HG03060 (cell line): ENCODE measurements at regions not wholly inside any gene's neighbourhood (a gene's known extent, or its start where the extent isn't known, plus 50 kb on each side); places are given as distances from the start of the nearest gene placed in this dataset.

Experiments used
- ATAC-seq: cut with Tn5 transposase; IDR thresholded peaks from one replicate; pipeline ENCODE4 v1.9.1; 2021; ENCODE audit warnings: low read depth, moderate number of reproducible peaks; ENCODE audit not compliant: unreplicated experiment

DNA sequence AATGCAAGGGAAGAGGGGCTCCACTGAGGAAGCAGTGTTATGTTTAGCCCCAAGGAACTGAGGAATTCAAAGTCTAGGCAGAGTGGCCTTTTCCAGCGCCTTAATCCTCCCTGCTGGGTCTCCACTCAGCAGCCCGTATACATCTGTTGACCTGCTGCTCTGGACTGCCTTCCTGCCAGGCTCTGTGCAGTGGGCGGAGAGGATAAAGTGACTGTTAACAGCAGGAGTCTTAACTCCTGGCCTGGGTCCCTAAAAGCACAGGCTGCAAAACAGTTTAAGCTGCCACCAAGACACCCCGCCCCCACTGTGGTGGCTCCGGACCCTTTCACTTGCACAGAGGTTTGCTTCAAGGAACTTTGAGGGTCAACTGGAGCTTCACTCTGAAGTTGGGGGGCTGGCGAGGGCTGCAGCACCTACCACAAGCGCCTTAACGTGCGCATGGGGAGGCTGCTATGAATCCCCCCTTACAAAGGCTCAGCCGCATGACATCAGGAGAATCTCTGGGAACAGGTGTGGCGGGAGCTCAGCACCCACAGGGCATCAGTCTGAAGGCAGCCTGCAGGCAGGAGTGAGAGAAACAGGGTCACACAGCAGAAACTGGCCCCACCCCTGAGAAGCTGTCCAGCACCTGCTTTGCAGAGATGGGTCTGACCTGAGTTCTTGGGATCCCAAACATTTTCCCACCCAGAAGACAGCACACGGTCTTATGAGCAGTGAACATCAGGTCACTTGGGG, 358.2 kb upstream of the GATB start:
- no peak for ATAC-seq

DNA sequence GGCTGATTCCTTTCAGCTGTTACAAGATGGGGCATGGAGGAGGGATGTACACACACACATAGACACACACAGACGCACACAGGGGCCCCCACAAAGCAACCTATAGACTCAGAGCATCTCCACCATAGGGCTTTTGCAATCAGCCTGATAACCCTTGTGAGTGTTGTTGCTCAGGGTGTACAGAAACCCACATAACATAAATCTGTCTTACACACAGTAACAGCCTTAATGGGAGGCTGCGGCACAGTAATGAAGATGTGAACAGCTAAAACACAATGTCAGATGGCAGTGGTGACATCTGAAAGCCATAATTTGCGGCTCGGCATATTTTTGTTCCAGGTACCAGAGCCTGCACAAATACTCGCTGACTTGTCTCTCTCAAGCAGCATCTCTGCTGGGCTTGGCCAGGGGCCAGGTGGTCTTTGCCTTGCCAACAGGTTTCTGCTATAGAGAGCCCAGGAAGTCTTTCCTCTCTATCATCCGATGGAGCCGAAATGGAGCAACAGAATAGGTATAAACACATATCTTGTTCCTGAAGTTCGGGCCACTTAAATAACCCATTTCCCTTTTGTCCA, 357.2 kb upstream of the GATB start:
- ATAC-seq: no peak

DNA sequence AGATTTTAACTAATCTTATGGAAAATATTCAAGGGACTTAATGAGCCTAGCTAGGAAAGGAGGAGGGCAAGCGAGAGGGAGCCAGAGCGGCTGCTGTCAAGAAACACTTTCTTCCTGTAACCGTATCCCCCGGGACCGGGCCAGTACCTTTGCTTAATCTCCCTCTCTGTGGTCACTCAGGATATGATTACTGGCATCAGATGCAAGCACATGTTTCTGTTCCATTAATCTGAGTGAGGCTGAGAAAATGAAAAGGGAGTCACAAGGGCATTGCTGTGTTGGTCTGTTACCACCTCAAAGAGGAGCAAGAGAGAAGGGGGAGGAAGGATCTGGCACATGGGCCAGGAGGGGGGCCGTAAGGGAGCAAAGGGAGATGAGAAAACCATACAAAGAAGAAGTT, 356.7 kb upstream of the GATB start:
- ATAC-seq: no peak

DNA sequence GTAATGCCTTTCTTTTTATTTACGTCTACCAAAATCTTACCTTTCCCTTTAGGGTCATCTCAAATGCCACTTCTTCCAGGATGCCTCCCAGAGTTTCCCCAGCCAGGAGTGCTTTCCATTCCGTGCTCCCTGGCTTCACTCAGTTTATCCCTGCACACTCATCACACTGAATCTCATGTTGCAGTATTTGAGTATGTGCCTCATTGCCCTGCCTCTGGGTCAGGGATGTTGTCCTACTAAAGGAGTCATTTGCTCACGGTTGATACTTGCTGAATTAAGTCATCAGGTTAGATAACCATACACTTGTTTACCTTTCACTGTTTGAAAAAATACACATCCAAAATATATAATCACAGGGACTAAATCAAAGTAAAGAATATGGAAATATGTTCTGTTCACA, 356.2 kb upstream of the GATB start:
- no peak for ATAC-seq

DNA sequence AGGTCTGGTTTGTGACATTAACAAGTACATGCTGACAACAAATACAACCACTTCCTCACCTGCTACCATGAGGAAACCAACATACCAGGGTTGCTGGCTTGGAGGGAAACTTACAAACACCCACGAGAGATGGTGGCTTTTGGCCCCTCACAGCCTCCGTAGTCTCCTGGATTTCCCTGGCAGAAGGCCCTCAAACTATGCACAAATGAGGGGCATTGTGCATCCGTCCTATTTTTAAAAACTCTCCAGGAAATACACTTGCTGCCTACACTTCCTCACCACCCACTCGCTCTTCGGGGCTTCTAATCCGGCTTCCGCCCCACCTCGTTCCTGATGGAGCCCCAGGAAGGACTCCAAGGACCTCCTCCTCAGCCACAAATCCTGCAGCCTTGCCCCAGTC, 355.0 kb upstream of the GATB start:
- ATAC-seq: no peak

DNA sequence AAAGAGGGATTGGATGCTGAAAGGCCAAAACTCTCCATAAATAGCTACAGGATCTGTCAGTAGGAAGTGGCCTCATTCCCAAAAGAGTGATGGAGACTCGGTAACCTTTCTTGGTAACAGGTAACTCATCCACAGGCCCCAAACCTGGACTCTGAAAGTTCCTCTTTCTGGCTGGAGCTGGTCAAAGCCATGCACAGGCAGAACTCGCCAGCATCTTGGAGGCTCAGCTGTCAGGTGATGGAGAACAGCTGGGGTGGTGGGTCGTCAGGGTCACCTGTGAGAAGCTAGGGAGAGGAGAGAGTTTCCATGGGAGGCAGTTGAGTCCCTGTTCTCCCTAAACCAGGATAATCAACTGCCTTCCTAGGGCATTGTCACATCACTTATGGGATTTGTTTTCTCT, 354.3 kb upstream of the GATB start:
- no peak for ATAC-seq

DNA sequence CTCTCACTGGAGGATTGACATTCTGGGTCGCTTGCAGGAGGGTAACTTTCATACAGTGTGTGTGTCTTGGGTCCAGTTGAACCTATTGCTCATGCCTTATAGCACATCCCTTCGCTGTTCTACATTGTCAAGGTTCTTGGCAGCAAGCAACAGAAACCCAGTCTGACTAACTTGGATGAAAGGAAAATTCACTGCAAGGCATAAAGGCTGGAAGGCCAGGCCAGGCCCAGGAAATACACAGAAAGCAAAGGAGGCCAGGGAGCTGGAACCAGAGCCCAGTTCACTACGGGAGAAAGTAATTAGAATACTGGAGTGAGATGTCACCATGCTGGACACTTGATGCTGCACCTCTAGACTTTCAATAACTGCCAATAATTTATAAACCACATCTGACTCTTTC, 353.8 kb upstream of the GATB start:
- no peak for ATAC-seq

DNA sequence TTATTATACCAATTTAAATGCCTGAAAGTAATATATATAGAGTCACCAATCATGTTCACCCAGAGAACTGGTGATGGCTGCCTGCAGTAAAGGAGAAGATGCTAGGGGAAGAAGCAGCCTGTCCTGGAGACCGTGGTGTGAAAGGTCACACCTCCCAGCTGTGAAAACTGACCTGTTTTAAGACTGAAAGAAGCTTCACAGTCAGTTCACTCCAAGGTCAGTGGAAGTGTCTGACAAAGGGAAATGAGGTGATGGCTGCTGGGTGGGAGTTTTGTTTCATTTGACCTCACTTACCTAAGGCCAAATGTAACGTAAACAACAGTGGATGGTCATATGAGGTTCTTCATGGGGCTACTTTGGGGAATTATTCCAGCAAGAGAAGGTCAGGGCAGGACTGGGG, 352.1 kb upstream of the GATB start:
- ATAC-seq: no peak

DNA sequence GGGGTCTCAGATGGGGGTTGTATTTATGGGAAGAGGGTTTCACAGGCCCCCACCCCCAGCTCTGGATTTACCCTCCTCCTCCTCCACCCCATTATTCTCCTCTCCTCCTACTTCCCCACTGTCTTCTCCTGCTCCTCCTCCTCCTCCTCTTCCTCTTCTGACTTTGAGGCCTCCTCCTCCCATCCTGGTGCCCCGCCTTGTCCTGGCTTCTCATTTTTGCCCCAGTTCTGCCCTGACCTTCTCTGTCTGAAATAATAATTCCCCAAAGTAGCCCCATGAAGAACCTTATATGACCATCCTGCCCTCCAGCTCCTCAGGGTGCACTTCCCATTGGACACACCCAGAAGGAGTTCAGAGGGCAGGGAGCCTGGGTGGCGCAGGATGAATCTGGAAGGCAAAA, 351.4 kb upstream of the GATB start:
- ATAC-seq: no peak

DNA sequence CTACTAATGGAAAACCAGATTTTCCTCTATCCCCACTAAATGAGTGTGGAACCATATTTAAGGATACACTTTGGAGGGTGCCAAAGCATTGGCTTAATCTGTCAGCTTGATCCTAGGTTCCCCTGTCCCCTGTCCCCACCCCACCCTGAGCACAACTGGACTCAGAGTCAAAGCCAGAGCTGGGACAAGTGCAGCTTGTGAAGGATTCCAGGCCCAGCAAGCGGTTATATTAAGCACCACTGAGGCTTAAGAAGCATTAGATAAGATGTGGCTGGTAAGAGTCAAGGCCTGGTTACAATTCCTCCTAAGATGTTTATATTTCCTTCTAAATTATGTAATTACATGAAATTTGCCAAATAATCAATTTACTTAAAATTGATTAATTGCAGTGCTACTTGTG, 350.0 kb upstream of the GATB start:
- no peak for ATAC-seq

DNA sequence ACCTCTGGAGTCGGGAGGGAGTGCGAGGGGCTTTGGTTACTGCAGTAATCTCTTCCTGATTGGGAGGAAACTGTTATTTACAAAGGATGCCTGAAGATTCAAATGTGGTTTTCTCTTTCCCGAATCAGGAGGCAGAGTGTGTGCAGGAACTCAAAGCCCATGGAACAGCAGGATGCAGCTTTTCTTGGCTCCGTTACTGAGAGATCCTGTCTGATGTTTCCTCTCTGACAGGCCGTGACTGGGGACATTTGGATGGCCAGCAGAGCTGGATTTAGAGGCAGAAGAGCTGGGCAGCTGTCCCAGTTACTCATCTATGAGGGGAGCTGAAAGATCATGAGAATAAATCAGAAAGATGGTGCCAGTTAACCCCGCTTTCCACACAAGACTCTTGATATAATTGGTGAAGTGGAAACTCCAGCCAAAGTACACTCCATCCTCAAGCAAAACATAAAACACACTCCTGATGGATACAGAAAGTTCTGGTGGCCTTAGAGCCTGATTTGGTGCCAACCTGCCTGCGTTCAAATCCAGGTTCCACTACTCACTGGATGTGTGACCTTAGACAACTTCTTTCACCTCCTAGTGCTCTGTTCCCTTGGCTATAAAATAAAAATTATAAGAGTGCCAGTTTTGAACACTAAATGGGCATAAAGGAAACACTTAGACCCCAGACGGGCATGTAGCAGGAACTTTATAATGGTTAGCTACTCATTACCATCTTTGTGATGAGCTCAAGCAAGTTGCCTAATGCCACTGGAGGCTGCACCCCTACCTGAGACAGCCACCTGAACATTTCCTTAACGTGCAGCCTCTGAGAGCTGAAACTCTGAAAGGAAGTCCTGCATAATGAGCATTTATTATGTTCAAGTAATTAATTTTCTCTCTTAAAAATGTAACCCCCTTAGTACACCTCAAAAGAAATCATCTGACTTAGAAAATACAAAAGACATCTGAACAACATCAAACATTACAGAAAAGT, 349.0 kb upstream of the GATB start:
- ATAC-seq: no peak

DNA sequence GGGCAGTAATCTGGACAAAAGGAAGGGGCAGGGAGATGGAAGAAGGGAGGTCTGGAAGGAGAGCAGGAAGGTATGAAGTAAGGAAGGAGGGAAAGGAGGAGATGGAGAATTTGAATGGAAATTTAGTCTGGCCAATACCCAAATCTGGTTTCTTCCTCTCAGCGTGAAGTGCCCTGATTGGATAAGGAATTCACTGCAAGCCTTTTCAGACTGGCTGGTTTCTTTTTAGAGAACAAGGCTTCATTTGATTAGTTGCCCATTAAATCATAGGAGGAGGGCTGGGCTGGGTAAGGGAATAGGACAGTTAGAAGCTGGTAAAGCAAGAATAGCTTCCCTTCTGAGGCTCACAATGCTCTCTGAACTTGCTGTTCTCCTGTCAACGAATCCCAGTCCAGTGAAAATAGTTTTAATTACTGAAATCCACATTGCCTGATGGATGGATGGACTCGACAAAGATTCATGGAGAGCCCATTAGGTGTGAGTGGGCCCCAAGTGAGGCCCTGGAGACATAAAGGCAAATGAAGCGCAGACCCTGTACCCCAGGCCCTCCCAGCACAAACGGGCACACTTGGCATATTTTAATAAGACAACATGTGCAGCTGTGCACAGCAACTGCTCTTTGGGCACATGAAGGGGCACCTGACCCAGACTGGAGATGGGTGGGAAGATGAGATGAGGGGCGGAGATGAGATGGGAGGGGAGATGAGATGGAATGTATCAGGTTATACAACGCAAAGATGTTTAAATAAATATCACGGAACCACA, 347.1 kb upstream of the GATB start:
- no peak for ATAC-seq

DNA sequence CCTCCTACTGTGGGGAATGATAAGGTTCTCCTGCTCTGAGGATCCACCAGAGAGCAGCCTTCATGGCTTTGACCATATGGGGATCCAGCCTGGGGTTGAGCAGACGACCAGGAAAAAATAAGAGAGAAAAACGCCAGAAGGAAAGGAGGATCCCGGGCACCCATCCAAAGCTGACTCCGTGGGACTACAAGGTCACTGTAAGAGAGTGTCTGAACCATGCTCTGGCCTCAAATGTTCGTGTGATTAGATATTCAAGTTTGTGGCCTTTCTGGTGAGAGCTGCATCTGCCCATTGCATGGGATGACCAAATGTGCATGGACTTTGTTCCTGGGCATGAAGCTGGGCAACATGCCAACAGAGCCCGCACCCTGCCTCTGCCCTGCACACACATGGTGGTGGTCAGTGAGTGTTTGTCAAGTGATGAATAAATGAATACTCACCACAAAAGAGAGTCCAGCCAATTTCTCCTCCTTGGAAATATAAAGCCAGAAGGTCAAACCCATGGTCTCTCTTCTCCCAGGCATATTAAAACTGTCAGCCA, 346.0 kb upstream of the GATB start:
- ATAC-seq: no peak

DNA sequence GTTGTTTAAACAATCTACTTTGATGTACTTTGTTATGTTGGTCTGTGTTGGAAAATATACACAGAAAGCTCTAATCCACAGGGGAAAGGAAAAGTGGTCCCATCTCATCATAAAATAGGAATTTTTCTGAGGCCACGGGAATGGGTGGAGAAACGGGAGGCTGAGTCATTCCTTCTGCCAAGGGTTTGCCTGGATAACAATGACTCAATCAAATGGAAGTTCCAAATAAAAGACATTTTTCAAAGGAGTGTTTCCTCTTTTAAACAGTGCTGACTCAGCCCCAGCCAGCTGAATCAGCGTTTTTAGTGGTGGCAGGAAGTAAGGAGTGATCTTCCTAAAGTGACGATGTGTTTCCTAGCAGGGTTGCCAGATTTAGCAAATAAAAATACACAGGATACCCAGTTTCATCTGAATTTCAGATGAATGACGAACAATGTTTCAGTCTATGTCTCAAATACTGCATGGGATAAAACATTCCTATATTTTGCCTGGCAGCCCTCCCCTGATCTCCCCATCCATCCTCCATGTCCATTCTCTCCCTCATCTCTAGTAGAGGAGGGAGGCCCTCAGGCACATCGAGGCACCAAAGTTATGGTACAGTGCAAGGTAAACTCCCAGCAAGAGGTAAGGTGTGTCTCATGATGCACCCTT, 345.4 kb upstream of the GATB start:
- ATAC-seq: no peak

DNA sequence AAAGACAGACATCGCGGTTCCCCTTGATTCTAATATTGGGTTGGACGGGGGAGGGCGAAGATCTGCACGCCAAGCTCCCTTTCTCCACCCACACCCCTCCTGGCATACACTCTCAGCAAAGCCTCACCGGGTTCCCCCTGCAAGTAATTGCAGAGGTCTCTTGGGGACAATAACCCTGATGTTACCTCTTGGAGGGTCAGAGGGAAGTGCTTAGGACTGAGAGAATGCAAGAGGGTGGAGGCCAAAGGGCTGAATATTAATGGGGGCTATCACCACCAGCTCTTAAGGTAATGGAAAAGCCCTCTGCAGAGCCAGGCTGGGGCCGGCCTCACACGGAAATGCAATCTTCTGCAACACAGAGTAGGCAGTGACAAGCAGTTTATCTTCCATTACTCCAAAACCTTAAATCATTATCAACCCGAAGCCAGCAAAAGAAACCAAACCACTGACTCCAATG, 344.1 kb upstream of the GATB start:
- ATAC-seq: no peak

DNA sequence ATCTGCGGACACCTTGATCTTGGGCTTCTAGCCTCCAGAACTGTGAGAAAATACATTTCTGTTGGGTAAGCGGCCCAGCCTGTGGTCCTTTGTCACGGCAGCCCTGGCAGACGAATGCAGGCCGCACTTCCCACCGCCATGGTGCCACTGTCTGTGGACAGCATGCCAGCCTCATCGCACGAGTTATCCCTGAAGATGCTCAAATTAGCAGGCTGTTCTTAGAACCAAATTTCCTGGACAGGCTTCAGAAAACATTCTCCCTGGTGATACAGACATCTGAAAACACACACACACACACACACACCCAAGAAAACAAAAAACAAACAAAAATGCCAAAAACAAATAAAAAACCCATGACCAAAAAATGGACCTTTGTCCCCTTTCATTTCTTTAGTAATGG, 343.5 kb upstream of the GATB start:
- no peak for ATAC-seq

DNA sequence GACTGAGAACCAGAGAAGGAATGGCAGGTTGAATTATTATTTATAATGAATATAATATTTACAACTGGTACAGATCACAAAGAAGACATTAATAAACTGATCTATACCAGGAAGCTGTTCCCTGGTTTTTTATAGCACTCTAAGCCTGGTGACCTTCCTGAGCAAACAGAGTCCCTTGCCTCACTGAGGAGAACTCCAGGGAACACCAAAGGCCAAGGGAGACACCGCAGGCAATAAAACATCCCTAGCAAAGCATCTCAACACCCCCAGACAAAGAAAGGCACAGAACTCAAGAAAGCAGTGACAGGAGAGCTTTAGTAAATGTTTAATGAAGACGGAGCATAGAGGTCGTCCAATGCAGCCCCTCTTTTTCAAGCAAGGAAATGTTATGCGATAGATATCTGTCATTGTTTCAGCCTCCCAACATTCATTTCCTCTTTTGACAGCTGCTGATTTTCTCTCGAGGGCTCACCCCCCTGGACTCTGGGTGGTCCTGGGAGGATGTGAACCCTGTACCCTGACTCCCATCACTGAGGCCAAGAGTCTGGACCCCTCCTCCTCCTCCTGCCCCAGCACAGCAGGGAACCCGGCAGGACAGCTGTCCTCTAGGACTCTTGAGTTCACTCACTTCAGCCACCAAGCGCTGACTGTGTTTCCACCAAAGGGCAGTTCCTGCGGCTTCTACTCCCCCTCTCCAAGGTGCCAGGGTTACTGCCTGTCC, 342.5 kb upstream of the GATB start:
- ATAC-seq: no peak

DNA sequence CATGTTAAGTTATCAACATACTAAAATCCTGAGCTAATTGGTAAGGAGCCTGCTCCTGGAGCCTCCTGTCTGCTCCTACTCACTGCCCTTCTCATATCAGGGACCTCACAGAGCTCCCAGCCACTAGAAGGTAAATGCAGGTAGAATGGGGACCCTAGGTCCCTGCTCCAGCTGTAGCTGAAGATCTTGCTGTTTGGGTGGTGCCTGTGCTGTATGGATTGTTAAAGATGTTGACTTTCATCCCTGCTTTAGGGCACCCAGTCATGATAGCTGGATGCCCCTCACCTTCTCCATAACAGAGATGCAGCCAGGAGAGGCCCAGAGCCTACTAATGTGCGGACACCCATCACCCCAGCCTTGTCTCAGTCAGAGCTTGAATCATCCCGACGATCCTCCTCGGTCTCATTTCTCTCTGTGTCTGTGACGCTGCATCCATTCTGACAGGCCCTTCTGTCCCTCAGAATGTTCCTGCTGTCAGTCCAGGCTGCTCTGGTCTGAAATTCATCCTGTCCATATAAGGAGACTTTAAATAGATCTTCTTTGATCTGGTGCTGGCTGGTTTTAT, 341.7 kb upstream of the GATB start:
- no peak for ATAC-seq
